Gastroesophageal sphincter (tissue), 4 donors: ENCODE measurements at regions not wholly inside any gene's neighbourhood (a gene's known extent, or its start where the extent isn't known, plus 50 kb on each side); places are given as distances from the start of the nearest gene placed in this dataset.

ENCODE experiments used
- ATAC-seq: fragments of 150-250 bp; one replicate; pipeline ENCODE4 v1.9.1; 2016; ENCODE audit warnings: mild to moderate bottlenecking, moderate library complexity
- H3K27ac ChIP-seq, 4 donors: fragments of 200-600 bp; sonication (generic) in 3 of 4; 1 replicate in 3 of 4; 2 replicates in 1 of 4; pipeline ENCODE4 v1.5.1; 2016 to 2019
- H3K27me3 ChIP-seq: fragments of 200-600 bp; sonication (generic); one replicate; pipeline ENCODE4 v1.5.1; 2019
- H3K36me3 ChIP-seq, 2 donors: fragments of 200-600 bp; sonication (generic); one replicate each; pipeline ENCODE4 v1.5.1; 2019; ENCODE audit warnings: control low read depth in 1 of 2
- H3K4me1 ChIP-seq, 3 donors: fragments of 200-600 bp; sonication (generic); 1 replicate in 2 of 3; 2 replicates in 1 of 3; pipeline ENCODE4 v1.5.1; 2016 to 2019; ENCODE audit warnings: control low read depth in 2 of 3
- H3K4me3 ChIP-seq, 2 donors: fragments of 200-600 bp; sonication (generic); one replicate each; pipeline ENCODE4 v1.5.1; 2019; ENCODE audit warnings: mild to moderate bottlenecking in 1 of 2, moderate library complexity in 1 of 2
- H3K9me3 ChIP-seq, 3 donors: fragments of 200-600 bp; sonication (generic); one replicate each; pipeline ENCODE4 v1.5.1; 2017 to 2019; ENCODE audit warnings: control low read depth in 2 of 3
- CTCF ChIP-seq, 4 experiments: fragments of 200-600 bp in 2 of 4; fragments of 450-650 bp in 2 of 4; sonication (generic) in 1 of 4; IDR thresholded peaks; one replicate each; pipeline ENCODE4 v1.5.1; 2017 to 2019; ENCODE audit warnings: antibody characterized with exemption in 4 of 4, mild to moderate bottlenecking in 2 of 4, moderate library complexity in 2 of 4
- EP300 ChIP-seq: sonication (generic); formaldehyde crosslinking; IDR thresholded peaks from one replicate; pipeline ENCODE4 v1.6.1; 2017; ENCODE audit warnings: antibody characterized with exemption, mild to moderate bottlenecking
- POLR2A ChIP-seq, 2 donors: fragments of 450-650 bp; IDR thresholded peaks; one replicate each; pipeline ENCODE4 v1.6.1; 2017; ENCODE audit warnings: antibody characterized with exemption in 2 of 2, mild to moderate bottlenecking in 2 of 2, moderate library complexity in 1 of 2
- POLR2AphosphoS5 ChIP-seq: sonication (generic); formaldehyde crosslinking; IDR thresholded peaks from one replicate; pipeline ENCODE4 v1.6.1; 2017; ENCODE audit warnings: antibody characterized with exemption
- WGBS, 2 donors: methylation state at CpG; one replicate each; pipeline ENCODE4 v1.1.5; 2018; ENCODE audit warnings: low coverage in 1 of 2; 5-methylcytosine and 5-hydroxymethylcytosine counted together

- Histone ChIP-seq H3K9me3 (no peaks in the 10 kb centered on the region), H3K36me3 (no peaks in the 10 kb centered on the region), H3K27ac (no peak overlapping the region), H3K4me1 (no peaks in the 10 kb centered on the region), H3K27me3 (no peaks in the 10 kb centered on the region), H3K4me3 (no peak overlapping the region)
- WGBS, 2 donors = 24% methylated on average over 2 of the region's 2 CpGs
- no peak for ATAC-seq
- no peak for TF ChIP-seq CTCF (IDR thresholded peaks at IDR 0.05)
- TF ChIP-seq POLR2AphosphoS5 = no peak
- TF ChIP-seq EP300 = no peak
- no peak for TF ChIP-seq POLR2A (IDR thresholded peaks at IDR 0.05)
Measured at GRCh38 chr11:25928076-25928475, 403.9 kb upstream of the ANO3 start.

- H3K36me3 ChIP-seq = no peaks in the 10 kb centered on the region
- TF ChIP-seq CTCF (IDR thresholded peaks at IDR 0.05) = no peak
- TF ChIP-seq POLR2AphosphoS5 = no peak
- no peak for TF ChIP-seq EP300
- TF ChIP-seq POLR2A (IDR thresholded peaks at IDR 0.05) = no peak
- ATAC-seq = no peak
- H3K27me3 ChIP-seq = no peaks in the 10 kb centered on the region
- no peak overlapping the region for H3K27ac ChIP-seq
- WGBS, 2 donors = 22 to 61% methylated on average over 1 of the region's 1 CpG
- no peaks in the 10 kb centered on the region for H3K4me1 ChIP-seq
- H3K9me3 ChIP-seq = peaks cover 0 to 4% (median 0%) of the 10 kb centered on the region in 3 donors
- H3K4me3 ChIP-seq = no peak overlapping the region
Measured at GRCh38 chr11:25938952-25939351, 393.0 kb upstream of the ANO3 start.

- 58 to 72% methylated on average over 2 of the region's 2 CpGs for WGBS, 2 donors
- no peaks in the 10 kb centered on the region for H3K4me1 ChIP-seq
- ATAC-seq = no peak
- no peaks in the 10 kb centered on the region for H3K36me3 ChIP-seq
- peaks cover 0 to 4% (median 0%) of the 10 kb centered on the region in 3 donors for H3K9me3 ChIP-seq
- H3K27me3 ChIP-seq = no peaks in the 10 kb centered on the region
- no peak overlapping the region for H3K27ac ChIP-seq
- no peak overlapping the region for H3K4me3 ChIP-seq
- TF ChIP-seq POLR2A (IDR thresholded peaks at IDR 0.05) (no peak), POLR2AphosphoS5 (no peak)
Measured at GRCh38 chr11:25939691-25940090, 392.2 kb upstream of the ANO3 start.

- TF ChIP-seq CTCF (IDR thresholded peaks at IDR 0.05) = no peak
- TF ChIP-seq EP300 = no peak
- no peak for TF ChIP-seq POLR2A (IDR thresholded peaks at IDR 0.05)
- TF ChIP-seq POLR2AphosphoS5 = no peak
- H3K36me3 ChIP-seq = no peaks in the 10 kb centered on the region
- no peaks in the 10 kb centered on the region for H3K4me1 ChIP-seq
- H3K4me3 ChIP-seq = no peak overlapping the region
- 80 to 91% methylated on average over 1 of the region's 1 CpG for WGBS, 2 donors
- H3K27ac ChIP-seq = no peak overlapping the region
- ATAC-seq = no peak
- H3K9me3 ChIP-seq = no peaks in the 10 kb centered on the region
- no peaks in the 10 kb centered on the region for H3K27me3 ChIP-seq
Measured at GRCh38 chr11:25941353-25941752, 390.6 kb upstream of the ANO3 start.

- H3K27me3 ChIP-seq = no peaks in the 10 kb centered on the region
- no peak for ATAC-seq
- TF ChIP-seq POLR2AphosphoS5 (no peak), EP300 (no peak), POLR2A (IDR thresholded peaks at IDR 0.05) (no peak), CTCF (IDR thresholded peaks at IDR 0.05) (no peak)
- 88 to 92% methylated on average over 6 of the region's 6 CpGs for WGBS, 2 donors
- no peak overlapping the region for H3K4me3 ChIP-seq
- H3K4me1 ChIP-seq = no peaks in the 10 kb centered on the region
- no peak overlapping the region for H3K27ac ChIP-seq
- no peaks in the 10 kb centered on the region for H3K9me3 ChIP-seq
- no peaks in the 10 kb centered on the region for H3K36me3 ChIP-seq
Measured at GRCh38 chr11:25943031-25943430, 388.9 kb upstream of the ANO3 start.
